OCI-LY7 (cell line): ENCODE measurements at regions not wholly inside any gene's neighbourhood (a gene's known extent, or its start where the extent isn't known, plus 50 kb on each side); places are given as distances from the start of the nearest gene placed in this dataset.
"Not testable (repeated sequence)": the region's sequence is repeated elsewhere in the genome, so short reads cannot be mapped to it uniquely, and the experiment has no call there.

Source experiments
- BruUV-seq: library from RNA; stranded (reverse); fragments of 400-500 nt; replicated peaks from 2 replicates; lab custom pipeline; 2021; lab: Mats Ljungman, UMichigan
- CTCF ChIA-PET: fragments of 300-600 bp; sonication (Branson Sonifier 250); formaldehyde crosslinking; loops from one replicate; lab custom pipeline; 2022; ENCODE audit warnings: antibody characterized with exemption; ENCODE audit not compliant: unreplicated experiment; lab: Charles Lee
- POLR2A ChIA-PET: fragments of 300-600 bp; sonication (Branson Sonifier 250); formaldehyde crosslinking; loops from one replicate; lab custom pipeline; 2022; ENCODE audit warnings: antibody characterized with exemption; lab: Charles Lee
- DNase-seq: peaks from one replicate; pipeline ENCODE4 v3.0.0-alpha.2; 2015; ENCODE audit warnings: low spot score
- H2AFZ ChIP-seq: fragments of 200-600 bp; sonication (generic), shearing (Covaris generic); 2 replicates; pipeline ENCODE4 v1.6.1; 2014; ENCODE audit warnings: mild to moderate bottlenecking, antibody characterized with exemption, low read length, moderate library complexity
- H3K27ac ChIP-seq: fragments of 200-600 bp; sonication (generic); 2 replicates; pipeline ENCODE4 v1.5.1; 2014; ENCODE audit warnings: mixed run types, low read depth, mild to moderate bottlenecking, moderate library complexity, low read length, inconsistent platforms; ENCODE audit not compliant: poor library complexity, severe bottlenecking
- H3K36me3 ChIP-seq: fragments of 200-600 bp; sonication (generic); 2 replicates; pipeline ENCODE4 v1.6.1; 2014; ENCODE audit warnings: mild to moderate bottlenecking, antibody characterized with exemption, low read length, moderate library complexity, mixed read lengths; ENCODE audit not compliant: insufficient read depth
- H3K4me1 ChIP-seq: fragments of 200-600 bp; sonication (generic); 2 replicates; pipeline ENCODE4 v1.5.1; 2014; ENCODE audit warnings: mild to moderate bottlenecking, low read length; ENCODE audit not compliant: insufficient read depth, poor library complexity, severe bottlenecking
- H3K4me2 ChIP-seq: fragments of 200-600 bp; sonication (generic); 2 replicates; pipeline ENCODE4 v1.6.1; 2014; ENCODE audit warnings: mild to moderate bottlenecking, low read length
- H3K4me3 ChIP-seq: fragments of 200-600 bp; sonication (generic); 2 replicates; pipeline ENCODE4 v1.5.1; 2014; ENCODE audit warnings: mild to moderate bottlenecking, low read depth, low read length; ENCODE audit not compliant: poor library complexity, severe bottlenecking
- H3K79me2 ChIP-seq: fragments of 200-600 bp; sonication (generic); 2 replicates; pipeline ENCODE4 v1.6.1; 2016; ENCODE audit warnings: low read depth, mild to moderate bottlenecking, low read length, moderate library complexity, mixed read lengths; ENCODE audit not compliant: insufficient read depth
- H3K9me2 ChIP-seq: fragments of 200-600 bp; sonication (generic); 2 replicates; pipeline ENCODE4 v1.6.1; 2016; ENCODE audit warnings: mild to moderate bottlenecking, low read length, mixed read lengths; ENCODE audit not compliant: insufficient read depth
- H3K9me3 ChIP-seq: fragments of 200-600 bp; sonication (generic); 2 replicates; pipeline ENCODE4 v1.6.1; 2014; ENCODE audit warnings: mild to moderate bottlenecking, mixed run types, low read length, mixed read lengths
- H4K20me1 ChIP-seq: fragments of 200-600 bp; sonication (generic); 2 replicates; pipeline ENCODE4 v1.6.1; 2014; ENCODE audit warnings: mild to moderate bottlenecking, antibody characterized with exemption, low read length, moderate library complexity, mixed read lengths; ENCODE audit not compliant: insufficient read depth
- EZH2phosphoT487 ChIP-seq: fragments of 200-600 bp; sonication (generic); IDR thresholded peaks from 2 replicates; pipeline ENCODE4 v1.6.1; 2018; ENCODE audit warnings: low read depth, borderline replicate concordance, mild to moderate bottlenecking, mixed run types, antibody characterized with exemption, low read length, moderate library complexity, mixed read lengths
- intact Hi-C: fragments of 100-400 bp; cut with micrococcal nuclease; formaldehyde crosslinking; loops from one replicate; pipeline ENCODE4 v1.10.0; 2022; ENCODE audit not compliant: unreplicated experiment
- TF ChIP-seq, protein P1 (sequence below): fragments of 200-600 bp; sonication (generic); conservative IDR thresholded peaks from 2 replicates; pipeline ENCODE4 v1.5.1; 2014; ENCODE audit warnings: mild to moderate bottlenecking, antibody characterized with exemption, low read length, moderate library complexity, mixed read lengths

DNA sequence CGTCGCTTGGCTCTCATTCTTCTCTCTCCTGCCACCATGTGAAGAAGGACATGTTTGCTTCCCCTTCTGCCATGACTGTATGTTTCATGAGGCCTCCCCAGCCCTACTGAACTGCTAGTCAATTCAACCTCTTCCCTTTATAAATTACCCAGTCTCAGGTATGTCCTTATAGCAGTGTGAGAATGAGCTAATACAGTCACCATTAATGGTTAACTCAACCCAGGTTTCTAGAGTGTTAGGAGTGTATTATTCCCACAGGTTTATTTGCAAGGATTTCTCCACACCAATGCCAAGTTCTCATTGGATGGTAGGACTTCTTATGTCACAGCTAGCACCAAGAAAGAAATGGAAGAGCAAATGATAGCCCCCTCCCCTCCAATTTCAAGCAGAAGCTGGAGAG lies 71.9 kb downstream of the DYNAP start:
- no peak overlapping the region for H3K4me2 ChIP-seq
- no peaks in the 10 kb centered on the region for H3K9me3 ChIP-seq
- no peak overlapping the region for H2AFZ ChIP-seq
- no TSS peak for BruUV-seq
- no peaks in the 10 kb centered on the region for H3K4me1 ChIP-seq
- H4K20me1 ChIP-seq: no peaks in the 10 kb centered on the region
- H3K79me2 ChIP-seq: no peaks in the 10 kb centered on the region
- H3K4me3 ChIP-seq: no peak overlapping the region
- intact Hi-C loops: no loop called here
- DNase-seq: no peak
- POLR2A ChIA-PET: no interaction called here
- CTCF ChIA-PET: no interaction called here
- TF ChIP-seq, protein P1, sequence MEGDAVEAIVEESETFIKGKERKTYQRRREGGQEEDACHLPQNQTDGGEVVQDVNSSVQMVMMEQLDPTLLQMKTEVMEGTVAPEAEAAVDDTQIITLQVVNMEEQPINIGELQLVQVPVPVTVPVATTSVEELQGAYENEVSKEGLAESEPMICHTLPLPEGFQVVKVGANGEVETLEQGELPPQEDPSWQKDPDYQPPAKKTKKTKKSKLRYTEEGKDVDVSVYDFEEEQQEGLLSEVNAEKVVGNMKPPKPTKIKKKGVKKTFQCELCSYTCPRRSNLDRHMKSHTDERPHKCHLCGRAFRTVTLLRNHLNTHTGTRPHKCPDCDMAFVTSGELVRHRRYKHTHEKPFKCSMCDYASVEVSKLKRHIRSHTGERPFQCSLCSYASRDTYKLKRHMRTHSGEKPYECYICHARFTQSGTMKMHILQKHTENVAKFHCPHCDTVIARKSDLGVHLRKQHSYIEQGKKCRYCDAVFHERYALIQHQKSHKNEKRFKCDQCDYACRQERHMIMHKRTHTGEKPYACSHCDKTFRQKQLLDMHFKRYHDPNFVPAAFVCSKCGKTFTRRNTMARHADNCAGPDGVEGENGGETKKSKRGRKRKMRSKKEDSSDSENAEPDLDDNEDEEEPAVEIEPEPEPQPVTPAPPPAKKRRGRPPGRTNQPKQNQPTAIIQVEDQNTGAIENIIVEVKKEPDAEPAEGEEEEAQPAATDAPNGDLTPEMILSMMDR: no peak
- no peak for TF ChIP-seq EZH2phosphoT487
- H3K9me2 ChIP-seq: no peaks in the 10 kb centered on the region
- H3K27ac ChIP-seq: no peak overlapping the region
- no peaks in the 10 kb centered on the region for H3K36me3 ChIP-seq

- H3K4me3 ChIP-seq, H4K20me1 ChIP-seq, H3K9me2 ChIP-seq, intact Hi-C loops, H3K4me2 ChIP-seq, CTCF ChIA-PET, H3K9me3 ChIP-seq, DNase-seq, H3K27ac ChIP-seq, BruUV-seq, H3K4me1 ChIP-seq, POLR2A ChIA-PET, H2AFZ ChIP-seq, H3K36me3 ChIP-seq, H3K79me2 ChIP-seq: not testable (repeated sequence)
Observed at GRCh38 chr18:54669701-54670100, 78.7 kb downstream of the DYNAP start.

- H3K9me2 ChIP-seq: no peaks in the 10 kb centered on the region
- intact Hi-C loops: no loop called here
- no peaks in the 10 kb centered on the region for H3K36me3 ChIP-seq
- BruUV-seq: no TSS peak
- no peak overlapping the region for H2AFZ ChIP-seq
- H3K4me3 ChIP-seq: no peak overlapping the region
- CTCF ChIA-PET: no interaction called here
- H3K9me3 ChIP-seq: no peaks in the 10 kb centered on the region
- H4K20me1 ChIP-seq: no peaks in the 10 kb centered on the region
- H3K4me2 ChIP-seq: no peak overlapping the region
- H3K4me1 ChIP-seq: no peaks in the 10 kb centered on the region
- H3K27ac ChIP-seq: no peak overlapping the region
- no peaks in the 10 kb centered on the region for H3K79me2 ChIP-seq
- POLR2A ChIA-PET: interaction anchor here (0.7 kb wide), 1 partner anchor 1508 kb away, joined by 3 read pairs; no protein-coding TSS in a partner anchor
- TF ChIP-seq EZH2phosphoT487: no peak
- TF ChIP-seq, protein P1: peak; percentile 81
- DNase-seq: peak; percentile 34
Observed at GRCh38 chr18:54671291-54671881, 80.3 kb downstream of the DYNAP start.
